ENCODE measurements at regions not wholly inside any gene's neighbourhood (a gene's known extent, or its start where the extent isn't known, plus 50 kb on each side); places are given as distances from the start of the nearest gene placed in this dataset.
A peak's percentile ranks its signal among the peaks of the same experiment; 100 is the strongest.

- Histone ChIP-seq H3K9me3 (ENCODE audit: insufficient read depth, low read depth) (no peaks in the 10 kb centered on the region), H4K20me1 (ENCODE audit: insufficient read depth) (no peaks in the 10 kb centered on the region), H3K9me2 (ENCODE audit: insufficient read depth) (no peaks in the 10 kb centered on the region), H3K4me2 (no peak overlapping the region), H3K4me3 (no peak overlapping the region), H3F3A (ENCODE audit: insufficient read depth, low read depth) (no peaks in the 10 kb centered on the region), H2AFZ (peak overlapping the region; percentile 18; the same call in 1 of the 2 replicates), H3K4me1 (replicated peaks; ENCODE audit: insufficient read depth) (no peaks in the 10 kb centered on the region), H3K79me2 (ENCODE audit: low read depth) (no peaks in the 10 kb centered on the region), H3K36me3 (ENCODE audit: low read depth) (no peaks in the 10 kb centered on the region), H3K27me3 (ENCODE audit: insufficient read depth, low read depth) (no peaks in the 10 kb centered on the region), H3K27ac (no peak overlapping the region)
- BruUV-seq (replicated peaks): no TSS peak
- DNase-seq: no peak
- intact Hi-C loops (cut with micrococcal nuclease; ENCODE audit: unreplicated experiment): no loop called here
- TF ChIP-seq CTCF (conservative IDR thresholded peaks at IDR 0.05) (no peak), EZH2 (IDR thresholded peaks at IDR 0.05; ENCODE audit: low read depth) (no peak)
- ChIA-PET POLR2A (ENCODE audit: unreplicated experiment) (interaction anchor here (0.6 kb wide), 1 partner anchor 17 kb away, joined by 4 read pairs; no protein-coding TSS in a partner anchor), CTCF (no interaction called here)
Measured at GRCh38 chr10:83459124-83459523, 680.2 kb upstream of the GHITM start.

- H3K79me2 ChIP-seq (ENCODE audit: low read depth): no peaks in the 10 kb centered on the region
- POLR2A ChIA-PET (ENCODE audit: unreplicated experiment): no interaction called here
- no TSS peak for BruUV-seq (replicated peaks)
- TF ChIP-seq CTCF (conservative IDR thresholded peaks at IDR 0.05): no peak
- TF ChIP-seq EZH2 (IDR thresholded peaks at IDR 0.05; ENCODE audit: low read depth): no peak
- no peak for DNase-seq
- no peaks in the 10 kb centered on the region for H3K9me3 ChIP-seq (ENCODE audit: insufficient read depth, low read depth)
- H3K27ac ChIP-seq: no peak overlapping the region
- no peaks in the 10 kb centered on the region for H3K27me3 ChIP-seq (ENCODE audit: insufficient read depth, low read depth)
- no peaks in the 10 kb centered on the region for H3K36me3 ChIP-seq (ENCODE audit: low read depth)
- no peaks in the 10 kb centered on the region for H3K4me1 ChIP-seq (replicated peaks; ENCODE audit: insufficient read depth)
- no peaks in the 10 kb centered on the region; the same call in 1 of the 2 replicates for H4K20me1 ChIP-seq (ENCODE audit: insufficient read depth)
- intact Hi-C loops (cut with micrococcal nuclease; ENCODE audit: unreplicated experiment): no loop called here
- no peak overlapping the region for H3K4me2 ChIP-seq
- H2AFZ ChIP-seq: no peak overlapping the region
- H3K4me3 ChIP-seq: no peak overlapping the region
- H3F3A ChIP-seq (ENCODE audit: insufficient read depth, low read depth): no peaks in the 10 kb centered on the region
- peaks cover 4% of the 10 kb centered on the region; the same call in 1 of the 2 replicates for H3K9me2 ChIP-seq (ENCODE audit: insufficient read depth)
- CTCF ChIA-PET: no interaction called here
Measured at GRCh38 chr10:83469728-83470331, 669.5 kb upstream of the GHITM start.

- no TSS peak for BruUV-seq (replicated peaks)
- H2AFZ ChIP-seq: no peak overlapping the region
- no peak for TF ChIP-seq CTCF (conservative IDR thresholded peaks at IDR 0.05)
- no peak for TF ChIP-seq EZH2 (IDR thresholded peaks at IDR 0.05; ENCODE audit: low read depth)
- no peak overlapping the region for H3K27ac ChIP-seq
- no peak overlapping the region for H3K4me3 ChIP-seq
- H3K79me2 ChIP-seq (ENCODE audit: low read depth): no peaks in the 10 kb centered on the region
- intact Hi-C loops (cut with micrococcal nuclease; ENCODE audit: unreplicated experiment): no loop called here
- no peaks in the 10 kb centered on the region for H3K9me3 ChIP-seq (ENCODE audit: insufficient read depth, low read depth)
- no peak overlapping the region for H3K4me2 ChIP-seq
- no peaks in the 10 kb centered on the region for H3F3A ChIP-seq (ENCODE audit: insufficient read depth, low read depth)
- H3K4me1 ChIP-seq (replicated peaks; ENCODE audit: insufficient read depth): no peaks in the 10 kb centered on the region
- ChIA-PET POLR2A (ENCODE audit: unreplicated experiment) (no interaction called here), CTCF (no interaction called here)
- H3K9me2 ChIP-seq (ENCODE audit: insufficient read depth): no peaks in the 10 kb centered on the region; the same call in 1 of the 2 replicates
- no peaks in the 10 kb centered on the region for H3K27me3 ChIP-seq (ENCODE audit: insufficient read depth, low read depth)
- H4K20me1 ChIP-seq (ENCODE audit: insufficient read depth): no peaks in the 10 kb centered on the region
- H3K36me3 ChIP-seq (ENCODE audit: low read depth): no peaks in the 10 kb centered on the region
- no peak for DNase-seq
Measured at GRCh38 chr10:83476211-83476610, 663.1 kb upstream of the GHITM start.
